Adrenal gland (tissue), 5 donors: ENCODE measurements at regions not wholly inside any gene's neighbourhood (a gene's known extent, or its start where the extent isn't known, plus 50 kb on each side); places are given as distances from the start of the nearest gene placed in this dataset.

Experiments used
- POLR2A ChIP-seq, 2 donors: fragments of 450-650 bp; IDR thresholded peaks; one replicate each; pipeline ENCODE4 v1.6.1; 2017; ENCODE audit warnings: antibody characterized with exemption in 2 of 2, mild to moderate bottlenecking in 2 of 2, moderate library complexity in 1 of 2
- TF ChIP-seq, protein P1 (sequence below), 6 experiments: fragments of 450-650 bp in 4 of 6; fragments of 200-600 bp in 2 of 6; sonication (generic) in 1 of 6; IDR thresholded peaks; 1 replicate in 5 of 6; 2 replicates in 1 of 6; pipeline versions ENCODE4 v1.5.1 to v1.8.0; 2016 to 2021; ENCODE audit warnings: antibody characterized with exemption in 6 of 6, mild to moderate bottlenecking in 2 of 6, moderate library complexity in 1 of 6
- donor health status: DM: no; HTN: no; CAD: no.

DNA sequence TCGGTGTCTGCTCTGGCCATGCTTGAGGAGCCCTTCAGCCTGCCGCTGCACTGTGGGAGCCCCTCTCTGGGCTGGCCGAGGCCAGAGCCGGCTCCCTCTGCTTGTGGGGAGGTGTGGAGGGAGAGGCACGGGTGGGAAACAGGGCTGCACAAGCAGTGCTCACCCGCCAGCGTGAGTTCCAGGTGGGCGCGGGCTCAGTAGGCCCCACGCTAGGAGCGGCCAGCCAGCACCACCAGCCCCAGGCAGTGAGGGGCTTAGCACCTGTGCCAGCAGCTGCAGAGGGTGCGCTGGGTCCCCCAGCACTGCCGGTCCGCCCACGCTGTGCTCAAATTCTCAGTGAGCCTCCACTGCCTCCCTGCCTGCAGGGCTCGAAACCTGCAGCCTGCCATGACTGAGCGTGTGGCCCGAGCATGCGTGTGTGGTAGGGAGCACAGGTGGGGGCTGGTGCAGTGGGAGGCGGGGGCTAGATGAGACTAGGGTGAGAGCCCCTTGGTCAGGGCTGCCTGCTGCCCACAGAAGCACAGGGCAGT lies 223.0 kb downstream of the ZNF248 start:
- no peak for TF ChIP-seq POLR2A (IDR thresholded peaks at IDR 0.05)
- TF ChIP-seq, protein P1, sequence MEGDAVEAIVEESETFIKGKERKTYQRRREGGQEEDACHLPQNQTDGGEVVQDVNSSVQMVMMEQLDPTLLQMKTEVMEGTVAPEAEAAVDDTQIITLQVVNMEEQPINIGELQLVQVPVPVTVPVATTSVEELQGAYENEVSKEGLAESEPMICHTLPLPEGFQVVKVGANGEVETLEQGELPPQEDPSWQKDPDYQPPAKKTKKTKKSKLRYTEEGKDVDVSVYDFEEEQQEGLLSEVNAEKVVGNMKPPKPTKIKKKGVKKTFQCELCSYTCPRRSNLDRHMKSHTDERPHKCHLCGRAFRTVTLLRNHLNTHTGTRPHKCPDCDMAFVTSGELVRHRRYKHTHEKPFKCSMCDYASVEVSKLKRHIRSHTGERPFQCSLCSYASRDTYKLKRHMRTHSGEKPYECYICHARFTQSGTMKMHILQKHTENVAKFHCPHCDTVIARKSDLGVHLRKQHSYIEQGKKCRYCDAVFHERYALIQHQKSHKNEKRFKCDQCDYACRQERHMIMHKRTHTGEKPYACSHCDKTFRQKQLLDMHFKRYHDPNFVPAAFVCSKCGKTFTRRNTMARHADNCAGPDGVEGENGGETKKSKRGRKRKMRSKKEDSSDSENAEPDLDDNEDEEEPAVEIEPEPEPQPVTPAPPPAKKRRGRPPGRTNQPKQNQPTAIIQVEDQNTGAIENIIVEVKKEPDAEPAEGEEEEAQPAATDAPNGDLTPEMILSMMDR (IDR thresholded peaks at IDR 0.05), result no peak
